Neuronal stem cell (in vitro differentiated cells): ENCODE measurements at regions not wholly inside any gene's neighbourhood (a gene's known extent, or its start where the extent isn't known, plus 50 kb on each side); places are given as distances from the start of the nearest gene placed in this dataset.

Source experiments
- DNase-seq: peaks from one replicate; pipeline ENCODE4 v3.0.0-alpha.2; 2013; ENCODE audit warnings: low spot score
- H2AFZ ChIP-seq: one replicate; pipeline ENCODE4 v1.6.1; 2013; ENCODE audit warnings: mild to moderate bottlenecking, low read length, inconsistent platforms
- H2AK5ac ChIP-seq: 2 replicates; pipeline ENCODE4 v1.6.1; 2013; ENCODE audit warnings: low read depth, mild to moderate bottlenecking, inconsistent platforms, low read length, moderate library complexity, mixed read lengths
- H2BK120ac ChIP-seq: 2 replicates; pipeline ENCODE4 v1.6.1; 2013; ENCODE audit warnings: low read depth, mild to moderate bottlenecking, inconsistent platforms, low read length, moderate library complexity, mixed read lengths
- H2BK12ac ChIP-seq: one replicate; pipeline ENCODE4 v1.6.1; 2013; ENCODE audit warnings: low read length, inconsistent platforms
- H2BK15ac ChIP-seq: 2 replicates; pipeline ENCODE4 v1.6.1; 2013; ENCODE audit warnings: mild to moderate bottlenecking, low read length, inconsistent platforms, mixed read lengths
- H2BK5ac ChIP-seq: one replicate; pipeline ENCODE4 v1.6.1; 2013; ENCODE audit warnings: inconsistent platforms, mild to moderate bottlenecking, low read length, moderate library complexity
- H3K14ac ChIP-seq: one replicate; pipeline ENCODE4 v1.6.1; 2013; ENCODE audit warnings: low read length, inconsistent platforms
- H3K18ac ChIP-seq: 2 replicates; pipeline ENCODE4 v1.6.1; 2013; ENCODE audit warnings: low read length, inconsistent platforms
- H3K23ac ChIP-seq: 2 replicates; pipeline ENCODE4 v1.6.1; 2013; ENCODE audit warnings: low read depth, mild to moderate bottlenecking, mixed read lengths, low read length, inconsistent platforms; ENCODE audit not compliant: poor library complexity
- H3K27ac ChIP-seq: replicated peaks from 3 replicates; pipeline ENCODE4 v1.5.1; 2013; ENCODE audit warnings: low read length, inconsistent platforms
- H3K27me3 ChIP-seq, 3 experiments: 2 replicates each; pipeline ENCODE4 v1.6.1; 2013; ENCODE audit warnings: low read length in 3 of 3, mild to moderate bottlenecking in 2 of 3, inconsistent platforms in 1 of 3, low read depth in 1 of 3, mixed read lengths in 1 of 3, moderate library complexity in 1 of 3; ENCODE audit not compliant: control insufficient read depth in 3 of 3, insufficient read depth in 3 of 3
- H3K36me3 ChIP-seq, 2 donors: replicated peaks in 1 of 2; 2 replicates each; pipeline ENCODE4 v1.6.1; 2013; ENCODE audit warnings: low read length in 2 of 2; ENCODE audit not compliant: control insufficient read depth in 2 of 2, insufficient read depth in 2 of 2
- H3K4ac ChIP-seq: 2 replicates; pipeline ENCODE4 v1.6.1; 2013; ENCODE audit warnings: inconsistent platforms, mild to moderate bottlenecking, low read length, moderate library complexity
- H3K4me1 ChIP-seq, 2 donors: 1 replicate in 1 of 2; 2 replicates in 1 of 2; pipeline ENCODE4 v1.6.1; 2013; ENCODE audit warnings: low read length in 2 of 2, low read depth in 1 of 2; ENCODE audit not compliant: control insufficient read depth in 2 of 2, insufficient read depth in 1 of 2
- H3K4me2 ChIP-seq: one replicate; pipeline ENCODE4 v1.6.1; 2013; ENCODE audit warnings: mild to moderate bottlenecking, low read length, inconsistent platforms; ENCODE audit not compliant: insufficient read depth, poor library complexity, severe bottlenecking
- H3K4me3 ChIP-seq, 2 donors: 2 replicates each; pipeline ENCODE4 v1.5.1; 2013; ENCODE audit warnings: low read length in 2 of 2, mild to moderate bottlenecking in 2 of 2, inconsistent platforms in 1 of 2, moderate library complexity in 1 of 2
- H3K79me1 ChIP-seq: one replicate; pipeline ENCODE4 v1.6.1; 2013; ENCODE audit warnings: low read depth, mild to moderate bottlenecking, inconsistent platforms, low read length, moderate library complexity
- H3K9ac ChIP-seq: one replicate; pipeline ENCODE4 v1.6.1; 2013; ENCODE audit warnings: mild to moderate bottlenecking, low read depth, low read length, inconsistent platforms; ENCODE audit not compliant: poor library complexity
- H3K9me3 ChIP-seq, 2 donors: replicated peaks in 1 of 2; 2 replicates each; pipeline versions ENCODE3 to v1.6.1; 2013; ENCODE audit warnings: low read length in 2 of 2, mild to moderate bottlenecking in 2 of 2, inconsistent platforms in 1 of 2, low read depth in 1 of 2, mixed read lengths in 1 of 2, moderate library complexity in 1 of 2; ENCODE audit not compliant: control insufficient read depth in 2 of 2, insufficient read depth in 1 of 2
- H4K8ac ChIP-seq: one replicate; pipeline ENCODE4 v1.6.1; 2013; ENCODE audit warnings: low read depth, mild to moderate bottlenecking, inconsistent platforms, low read length, moderate library complexity
- H4K91ac ChIP-seq: one replicate; pipeline ENCODE4 v1.6.1; 2013; ENCODE audit warnings: low read length, low read depth, mild to moderate bottlenecking, inconsistent platforms; ENCODE audit not compliant: poor library complexity
- WGBS, 2 donors: extraction: QIAGEN DNeasy Blood & Tissue Kit; methylation state at CpG; one replicate each; pipeline ENCODE4 v1.1.7; 2013; ENCODE audit warnings: missing lambda C conversion rate in 2 of 2, mixed read lengths in 1 of 2; ENCODE audit not compliant: insufficient read length in 2 of 2, insufficient replicate concordance in 1 of 2; ENCODE audit errors: extremely low coverage in 2 of 2; 5-methylcytosine and 5-hydroxymethylcytosine counted together

DNA sequence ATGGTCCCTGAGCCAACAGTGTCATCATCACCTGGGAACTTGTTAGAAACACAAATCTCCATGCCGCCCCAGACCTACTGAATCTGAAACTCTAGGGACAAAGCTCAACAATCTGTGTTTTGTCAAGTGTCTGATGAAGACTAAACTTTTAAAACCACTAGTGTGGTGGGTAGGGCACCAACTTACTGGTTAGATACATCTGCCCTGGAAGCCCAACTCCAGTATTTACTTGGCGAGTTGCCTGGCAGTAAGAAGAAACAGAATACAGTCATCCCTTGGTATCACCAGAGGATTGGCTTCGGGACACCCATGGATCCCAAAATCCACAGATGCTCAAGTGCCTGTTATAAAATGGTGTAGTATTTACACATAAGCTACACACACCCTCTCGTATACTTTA lies 367.9 kb upstream of the DUSP10 start:
- Histone ChIP-seq H3K4me2 (no peak overlapping the region), H4K91ac (no peak overlapping the region), H3K23ac (no peak overlapping the region), H3K79me1 (no peaks in the 10 kb centered on the region), H2AK5ac (no peak overlapping the region), H2BK5ac (no peak overlapping the region), H2BK15ac (no peak overlapping the region), H3K36me3 (no peaks in the 10 kb centered on the region), H2BK120ac (no peak overlapping the region), H3K18ac (no peak overlapping the region), H3K27me3 (no peaks in the 10 kb centered on the region), H2BK12ac (no peak overlapping the region), H3K14ac (no peak overlapping the region), H3K9ac (no peak overlapping the region), H2AFZ (no peak overlapping the region), H4K8ac (no peak overlapping the region), H3K9me3 (no peaks in the 10 kb centered on the region), H3K4me3 (no peak overlapping the region), H3K27ac (no peak overlapping the region), H3K4ac (no peak overlapping the region), H3K4me1 (peaks cover 0 to 3% of the 10 kb centered on the region in 2 donors)
- DNase-seq: no peak
- WGBS, 2 donors: no CpG with 5 or more reads among the region's 4 CpGs

DNA sequence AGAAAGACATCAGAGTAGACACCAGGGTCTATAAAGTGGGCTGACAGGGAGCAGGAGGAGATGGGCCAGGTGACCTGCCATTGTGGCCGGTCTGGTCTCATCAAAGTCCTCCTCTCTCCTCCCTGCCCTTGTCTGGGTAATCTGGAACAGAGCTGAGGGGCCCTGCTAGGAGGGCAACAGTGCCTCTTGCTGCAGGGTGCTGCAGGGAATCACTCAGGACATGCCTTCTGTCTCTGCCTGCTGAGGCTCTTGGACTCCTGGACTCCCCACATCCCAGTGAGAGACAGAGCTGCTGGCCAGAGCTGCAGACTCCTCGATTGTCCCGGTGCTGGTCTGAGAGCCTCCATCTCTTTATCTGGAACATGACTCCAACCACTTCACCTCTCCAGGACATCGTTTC lies 366.1 kb upstream of the DUSP10 start:
- Histone ChIP-seq H3K27me3 (no peaks in the 10 kb centered on the region), H4K8ac (no peak overlapping the region), H2AFZ (no peak overlapping the region), H3K18ac (no peak overlapping the region), H3K27ac (no peak overlapping the region), H3K4me1 (peaks cover 0 to 10% of the 10 kb centered on the region in 2 donors), H3K4me3 (no peak overlapping the region), H4K91ac (no peak overlapping the region), H3K9me3 (no peaks in the 10 kb centered on the region), H3K14ac (no peak overlapping the region), H2BK5ac (no peak overlapping the region), H3K4me2 (no peak overlapping the region), H2BK15ac (no peak overlapping the region), H3K36me3 (no peaks in the 10 kb centered on the region), H2BK120ac (no peak overlapping the region), H3K4ac (no peak overlapping the region), H3K23ac (no peak overlapping the region), H3K79me1 (no peaks in the 10 kb centered on the region), H2BK12ac (no peak overlapping the region), H3K9ac (no peak overlapping the region), H2AK5ac (peak overlapping the region; percentile 16)
- no peak for DNase-seq
- WGBS, 2 donors: no CpG with 5 or more reads among the region's 4 CpGs

DNA sequence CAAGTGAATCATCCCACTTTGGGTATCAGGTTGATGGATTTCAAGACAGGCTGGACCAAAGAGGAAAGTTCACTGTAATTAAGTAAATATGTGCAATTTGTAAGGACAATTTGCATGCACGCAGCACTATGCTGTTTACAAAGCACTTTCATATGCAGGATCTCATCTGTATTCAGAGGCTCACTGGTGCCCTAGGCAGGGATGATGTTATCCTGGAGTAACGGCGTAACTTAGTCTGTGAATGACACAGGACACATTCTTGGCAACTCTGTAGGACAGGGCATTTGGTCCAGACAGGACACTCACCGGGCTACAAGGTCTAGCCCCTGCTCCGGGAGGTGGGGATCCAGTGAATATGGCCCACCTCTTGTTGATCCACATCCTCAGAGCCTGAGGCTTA lies 365.4 kb upstream of the DUSP10 start:
- Histone ChIP-seq H3K9ac (no peak overlapping the region), H3K27me3 (no peaks in the 10 kb centered on the region), H3K4me2 (no peak overlapping the region), H3K4ac (no peak overlapping the region), H2BK120ac (no peak overlapping the region), H2BK5ac (no peak overlapping the region), H4K91ac (no peak overlapping the region), H3K18ac (no peak overlapping the region), H3K9me3 (no peaks in the 10 kb centered on the region), H3K23ac (no peak overlapping the region), H3K27ac (no peak overlapping the region), H3K36me3 (no peaks in the 10 kb centered on the region), H3K79me1 (no peaks in the 10 kb centered on the region), H2AK5ac (no peak overlapping the region), H3K14ac (no peak overlapping the region), H3K4me3 (no peak overlapping the region), H2BK12ac (no peak overlapping the region), H3K4me1 (peaks cover 0 to 10% of the 10 kb centered on the region in 2 donors), H4K8ac (no peak overlapping the region), H2BK15ac (no peak overlapping the region), H2AFZ (no peak overlapping the region)
- DNase-seq: no peak
- no CpG with 5 or more reads among the region's 5 CpGs for WGBS, 2 donors

DNA sequence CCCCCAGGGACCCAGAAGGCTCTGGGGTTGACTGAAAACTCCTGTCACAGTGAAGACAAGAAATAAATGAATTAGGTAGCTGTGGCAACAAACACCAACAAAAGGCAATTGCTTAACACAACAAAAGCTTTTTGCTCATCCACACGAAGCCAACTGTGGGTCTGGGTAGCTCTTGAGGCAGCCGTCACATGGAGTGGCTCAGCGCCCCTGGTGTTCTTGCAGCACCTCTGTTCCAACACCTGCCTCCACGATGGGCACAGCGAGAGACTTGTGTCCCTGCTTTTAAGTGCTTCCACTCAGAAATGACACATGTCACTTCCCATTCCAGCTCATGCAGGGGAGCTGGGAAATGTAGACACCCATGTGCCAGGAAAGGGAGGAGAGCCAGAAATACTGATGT lies 364.5 kb upstream of the DUSP10 start:
- H3K4me2 ChIP-seq: no peak overlapping the region
- H3K23ac ChIP-seq: no peak overlapping the region
- no peak overlapping the region for H3K9ac ChIP-seq
- no peak overlapping the region for H3K27ac ChIP-seq
- no peaks in the 10 kb centered on the region for H3K36me3 ChIP-seq
- no peak overlapping the region for H3K14ac ChIP-seq
- H2BK15ac ChIP-seq: no peak overlapping the region
- H3K4me3 ChIP-seq: no peak overlapping the region
- H2BK120ac ChIP-seq: no peak overlapping the region
- H2AK5ac ChIP-seq: no peak overlapping the region
- no peaks in the 10 kb centered on the region for H3K79me1 ChIP-seq
- H4K8ac ChIP-seq: no peak overlapping the region
- H3K18ac ChIP-seq: no peak overlapping the region
- H4K91ac ChIP-seq: no peak overlapping the region
- DNase-seq: no peak
- no peak overlapping the region for H2BK5ac ChIP-seq
- H3K27me3 ChIP-seq: no peaks in the 10 kb centered on the region
- H2BK12ac ChIP-seq: no peak overlapping the region
- H2AFZ ChIP-seq: no peak overlapping the region
- H3K4ac ChIP-seq: no peak overlapping the region
- H3K9me3 ChIP-seq: no peaks in the 10 kb centered on the region
- WGBS, 2 donors: no CpG with 5 or more reads among the region's 5 CpGs
- peaks cover 0 to 10% of the 10 kb centered on the region in 2 donors for H3K4me1 ChIP-seq
